SW480 (cell line): ENCODE measurements at regions not wholly inside any gene's neighbourhood (a gene's known extent, or its start where the extent isn't known, plus 50 kb on each side); places are given as distances from the start of the nearest gene placed in this dataset.
"Not testable (repeated sequence)": the region's sequence is repeated elsewhere in the genome, so short reads cannot be mapped to it uniquely, and the experiment has no call there.

Source experiments
- DNase-seq: peaks from one replicate; pipeline ENCODE4 v3.0.0-alpha.2; 2016; ENCODE audit warnings: low spot score

GRCh38 chr7:66539902-66540375, 88.7 kb upstream of the KCTD7 start:
- no peak for DNase-seq

GRCh38 chr7:66542049-66542448, 86.6 kb upstream of the KCTD7 start:
- no peak for DNase-seq

- no peak for DNase-seq
These were observed 86.0 kb upstream of the KCTD7 start for GRCh38 chr7:66542528-66543269.

- no peak for DNase-seq
These were observed 79.2 kb upstream of the KCTD7 start for GRCh38 chr7:66549466-66549865.

GRCh38 chr7:66553001-66553400, 75.7 kb upstream of the KCTD7 start:
- no peak for DNase-seq

GRCh38 chr7:66553675-66554074, 75.0 kb upstream of the KCTD7 start:
- DNase-seq: not testable (repeated sequence)

- DNase-seq: not testable (repeated sequence)
These were observed 74.4 kb upstream of the KCTD7 start for GRCh38 chr7:66554291-66554690.

GRCh38 chr7:66554842-66555430, 73.7 kb upstream of the KCTD7 start:
- DNase-seq: not testable (repeated sequence)

GRCh38 chr7:66556177-66556548, 72.5 kb upstream of the KCTD7 start:
- no peak for DNase-seq

GRCh38 chr7:66556549-66557213, 72.0 kb upstream of the KCTD7 start:
- DNase-seq: no peak

GRCh38 chr7:66557214-66558200, 71.2 kb upstream of the KCTD7 start:
- DNase-seq: peak; percentile 29

GRCh38 chr7:66558201-66558641, 70.5 kb upstream of the KCTD7 start:
- DNase-seq: no peak

GRCh38 chr7:66558660-66559465, 69.8 kb upstream of the KCTD7 start:
- DNase-seq: no peak

- no peak for DNase-seq
These were observed 64.6 kb upstream of the KCTD7 start for GRCh38 chr7:66564045-66564444.

- not testable (repeated sequence) for DNase-seq
These were observed 58.5 kb upstream of the KCTD7 start for GRCh38 chr7:66570179-66570578.

GRCh38 chr7:66571568-66571967, 57.1 kb upstream of the KCTD7 start:
- no peak for DNase-seq

GRCh38 chr7:66573782-66574495, 54.7 kb upstream of the KCTD7 start:
- not testable (repeated sequence) for DNase-seq

GRCh38 chr7:66574768-66575167, 53.9 kb upstream of the KCTD7 start:
- DNase-seq: not testable (repeated sequence)

- DNase-seq: no peak
These were observed 53.3 kb upstream of the KCTD7 start for GRCh38 chr7:66575398-66575797.

- no peak for DNase-seq
These were observed 52.0 kb upstream of the KCTD7 start for GRCh38 chr7:66576646-66577045.
